HepG2 (cell line): ENCODE measurements at regions not wholly inside any gene's neighbourhood (a gene's known extent, or its start where the extent isn't known, plus 50 kb on each side); places are given as distances from the start of the nearest gene placed in this dataset.

Experiments
- CCAR2 ChIP-seq: fragments of 200-400 bp; formaldehyde crosslinking; optimal IDR thresholded peaks from 2 replicates; pipeline ENCODE3; 2018; ENCODE audit warnings: low read depth, mild to moderate bottlenecking, low read length, moderate library complexity
- FIP1L1 ChIP-seq: fragments of 200-400 bp; formaldehyde crosslinking; IDR thresholded peaks from 2 replicates; pipeline ENCODE4 v1.6.1; 2018; ENCODE audit warnings: low read depth, mild to moderate bottlenecking, low read length, moderate library complexity, borderline replicate concordance; ENCODE audit not compliant: insufficient read depth
- HOXA9 ChIP-seq: sonication (generic); formaldehyde crosslinking; IDR thresholded peaks from 2 replicates; pipeline ENCODE4 v1.8.1; 2022; ENCODE audit warnings: missing genetic modification reagents, mild to moderate bottlenecking, moderate library complexity, borderline replicate concordance
- POGZ ChIP-seq: sonication (generic); formaldehyde crosslinking; IDR thresholded peaks from 2 replicates; pipeline ENCODE4 v1.4.0; 2020; ENCODE audit warnings: mild to moderate bottlenecking, missing genetic modification reagents
- SIN3A ChIP-seq: IDR thresholded peaks from 2 replicates; pipeline ENCODE4 v1.6.1; 2011; ENCODE audit warnings: low read depth, mild to moderate bottlenecking, control low read depth, low read length, borderline replicate concordance
- SKI ChIP-seq: fragments of 450-650 bp; IDR thresholded peaks from one replicate; pipeline ENCODE4 v1.6.1; 2018; ENCODE audit warnings: mild to moderate bottlenecking; ENCODE audit not compliant: partially characterized antibody
- SOX6 ChIP-seq, 2 experiments: fragments of 450-650 bp in 1 of 2; sonication (generic) in 1 of 2; formaldehyde crosslinking in 1 of 2; IDR thresholded peaks; 2 replicates each; pipeline versions ENCODE4 v1.4.0 to v1.6.1; 2017 to 2020; ENCODE audit warnings: antibody characterized with exemption in 1 of 2, mild to moderate bottlenecking in 1 of 2, missing genetic modification reagents in 1 of 2
- ZFP62 ChIP-seq: sonication (generic); formaldehyde crosslinking; IDR thresholded peaks from 2 replicates; pipeline ENCODE4 v1.4.0; 2020; ENCODE audit warnings: missing genetic modification reagents
- ZKSCAN5 ChIP-seq: sonication (generic); formaldehyde crosslinking; IDR thresholded peaks from 2 replicates; pipeline ENCODE4 v1.5.1; 2020; ENCODE audit warnings: mild to moderate bottlenecking, missing genetic modification reagents
- ZNF205 ChIP-seq: IDR thresholded peaks from 2 replicates; pipeline ENCODE4 v1.6.1; 2018; ENCODE audit warnings: missing biosample characterization, missing genetic modification reagents
- ZNF232 ChIP-seq: sonication (generic); formaldehyde crosslinking; IDR thresholded peaks from 2 replicates; pipeline ENCODE4 v1.4.0; 2020; ENCODE audit warnings: missing genetic modification reagents, borderline replicate concordance
- ZNF251 ChIP-seq: sonication (generic); formaldehyde crosslinking; IDR thresholded peaks from 2 replicates; pipeline ENCODE4 v1.9.0; 2021; ENCODE audit warnings: mild to moderate bottlenecking, missing genetic modification reagents
- ZNF547 ChIP-seq: sonication (generic); formaldehyde crosslinking; IDR thresholded peaks from 2 replicates; pipeline ENCODE4 v1.5.1; 2020; ENCODE audit warnings: mild to moderate bottlenecking, missing genetic modification reagents
- TF ChIP-seq, protein P1 (sequence below): sonication (generic); formaldehyde crosslinking; IDR thresholded peaks from 2 replicates; pipeline ENCODE4 v1.4.0; 2020; ENCODE audit warnings: mild to moderate bottlenecking, missing genetic modification reagents
- TF ChIP-seq, protein P2 (sequence below): sonication (generic); formaldehyde crosslinking; IDR thresholded peaks from 2 replicates; pipeline ENCODE4 v1.8.0; 2022; ENCODE audit warnings: missing genetic modification reagents, mild to moderate bottlenecking, borderline replicate concordance
- TF ChIP-seq, protein P3 (sequence below): sonication (generic); formaldehyde crosslinking; IDR thresholded peaks from 2 replicates; pipeline ENCODE4 v1.9.0; 2021; ENCODE audit warnings: missing genetic modification reagents, borderline replicate concordance
- TF ChIP-seq, protein P4 (sequence below): sonication (generic); formaldehyde crosslinking; IDR thresholded peaks from 2 replicates; pipeline ENCODE4 v1.4.0; 2020; ENCODE audit warnings: missing genetic modification reagents, mild to moderate bottlenecking, borderline replicate concordance
- TF ChIP-seq, protein P5 (sequence below): sonication (generic); formaldehyde crosslinking; IDR thresholded peaks from 2 replicates; pipeline ENCODE4 v1.5.0; 2020; ENCODE audit warnings: mild to moderate bottlenecking, missing genetic modification reagents

DNA sequence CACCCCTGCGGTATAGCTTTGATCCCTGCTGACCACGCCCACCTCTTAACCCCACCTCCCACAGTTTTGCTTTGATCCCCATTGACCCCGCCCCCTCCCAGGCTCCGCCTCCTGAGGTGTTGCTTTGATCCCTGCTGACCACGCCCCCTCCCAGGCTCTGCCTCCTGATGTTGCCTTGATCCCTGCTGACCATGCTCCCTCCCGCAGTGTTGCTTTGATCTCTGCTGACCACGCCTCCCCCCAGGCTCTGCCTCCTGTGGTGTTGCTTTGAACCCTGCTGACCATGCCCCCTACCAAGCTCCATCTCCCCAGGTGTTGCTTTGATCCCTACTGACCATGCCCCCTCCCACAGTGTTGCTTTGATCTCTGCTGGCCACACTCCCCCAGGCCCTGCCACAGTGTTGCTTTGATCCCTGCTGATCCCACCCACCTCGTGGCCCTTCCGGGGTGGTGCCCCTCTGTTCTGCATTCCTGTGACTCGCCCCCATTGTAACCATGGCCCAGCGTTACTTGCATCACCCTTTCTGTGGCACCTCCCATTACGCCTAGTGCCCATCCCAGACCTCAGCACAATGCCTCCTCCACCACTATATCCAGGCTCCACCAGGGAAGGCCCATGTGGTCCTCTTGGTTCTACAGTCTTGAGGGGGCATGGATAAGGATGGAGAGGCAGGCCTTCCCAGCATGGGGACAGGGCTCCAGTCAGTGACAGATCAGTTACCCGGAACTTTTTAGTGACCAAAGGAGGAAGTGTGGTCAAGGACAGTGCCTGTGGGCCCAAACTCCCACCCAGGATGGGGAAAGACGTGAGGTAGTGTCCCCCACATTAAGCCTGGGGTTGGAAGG lies 70.8 kb downstream of the ADRA2C start (continued):
- TF ChIP-seq, protein P1, sequence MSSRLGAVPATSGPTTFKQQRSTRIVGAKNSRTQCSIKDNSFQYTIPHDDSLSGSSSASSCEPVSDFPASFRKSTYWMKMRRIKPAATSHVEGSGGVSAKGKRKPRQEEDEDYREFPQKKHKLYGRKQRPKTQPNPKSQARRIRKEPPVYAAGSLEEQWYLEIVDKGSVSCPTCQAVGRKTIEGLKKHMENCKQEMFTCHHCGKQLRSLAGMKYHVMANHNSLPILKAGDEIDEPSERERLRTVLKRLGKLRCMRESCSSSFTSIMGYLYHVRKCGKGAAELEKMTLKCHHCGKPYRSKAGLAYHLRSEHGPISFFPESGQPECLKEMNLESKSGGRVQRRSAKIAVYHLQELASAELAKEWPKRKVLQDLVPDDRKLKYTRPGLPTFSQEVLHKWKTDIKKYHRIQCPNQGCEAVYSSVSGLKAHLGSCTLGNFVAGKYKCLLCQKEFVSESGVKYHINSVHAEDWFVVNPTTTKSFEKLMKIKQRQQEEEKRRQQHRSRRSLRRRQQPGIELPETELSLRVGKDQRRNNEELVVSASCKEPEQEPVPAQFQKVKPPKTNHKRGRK (CRISPR knock-in tag) = peak; percentile 59; the same call in 1 of the 2 replicates
- no peak for TF ChIP-seq ZKSCAN5 (CRISPR knock-in tag)
- no peak for TF ChIP-seq SIN3A
- no peak for TF ChIP-seq ZNF251
- TF ChIP-seq ZNF232 (CRISPR knock-in tag) = no peak
- TF ChIP-seq, protein P2, sequence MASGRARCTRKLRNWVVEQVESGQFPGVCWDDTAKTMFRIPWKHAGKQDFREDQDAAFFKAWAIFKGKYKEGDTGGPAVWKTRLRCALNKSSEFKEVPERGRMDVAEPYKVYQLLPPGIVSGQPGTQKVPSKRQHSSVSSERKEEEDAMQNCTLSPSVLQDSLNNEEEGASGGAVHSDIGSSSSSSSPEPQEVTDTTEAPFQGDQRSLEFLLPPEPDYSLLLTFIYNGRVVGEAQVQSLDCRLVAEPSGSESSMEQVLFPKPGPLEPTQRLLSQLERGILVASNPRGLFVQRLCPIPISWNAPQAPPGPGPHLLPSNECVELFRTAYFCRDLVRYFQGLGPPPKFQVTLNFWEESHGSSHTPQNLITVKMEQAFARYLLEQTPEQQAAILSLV (CRISPR knock-in tag) = peak; percentile 97
- TF ChIP-seq, protein P3, sequence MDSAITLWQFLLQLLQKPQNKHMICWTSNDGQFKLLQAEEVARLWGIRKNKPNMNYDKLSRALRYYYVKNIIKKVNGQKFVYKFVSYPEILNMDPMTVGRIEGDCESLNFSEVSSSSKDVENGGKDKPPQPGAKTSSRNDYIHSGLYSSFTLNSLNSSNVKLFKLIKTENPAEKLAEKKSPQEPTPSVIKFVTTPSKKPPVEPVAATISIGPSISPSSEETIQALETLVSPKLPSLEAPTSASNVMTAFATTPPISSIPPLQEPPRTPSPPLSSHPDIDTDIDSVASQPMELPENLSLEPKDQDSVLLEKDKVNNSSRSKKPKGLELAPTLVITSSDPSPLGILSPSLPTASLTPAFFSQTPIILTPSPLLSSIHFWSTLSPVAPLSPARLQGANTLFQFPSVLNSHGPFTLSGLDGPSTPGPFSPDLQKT (CRISPR knock-in tag) = no peak
- peak; percentile 81 for TF ChIP-seq SKI
- TF ChIP-seq CCAR2 = peak; percentile 98
- TF ChIP-seq HOXA9 = no peak
- TF ChIP-seq, protein P4, sequence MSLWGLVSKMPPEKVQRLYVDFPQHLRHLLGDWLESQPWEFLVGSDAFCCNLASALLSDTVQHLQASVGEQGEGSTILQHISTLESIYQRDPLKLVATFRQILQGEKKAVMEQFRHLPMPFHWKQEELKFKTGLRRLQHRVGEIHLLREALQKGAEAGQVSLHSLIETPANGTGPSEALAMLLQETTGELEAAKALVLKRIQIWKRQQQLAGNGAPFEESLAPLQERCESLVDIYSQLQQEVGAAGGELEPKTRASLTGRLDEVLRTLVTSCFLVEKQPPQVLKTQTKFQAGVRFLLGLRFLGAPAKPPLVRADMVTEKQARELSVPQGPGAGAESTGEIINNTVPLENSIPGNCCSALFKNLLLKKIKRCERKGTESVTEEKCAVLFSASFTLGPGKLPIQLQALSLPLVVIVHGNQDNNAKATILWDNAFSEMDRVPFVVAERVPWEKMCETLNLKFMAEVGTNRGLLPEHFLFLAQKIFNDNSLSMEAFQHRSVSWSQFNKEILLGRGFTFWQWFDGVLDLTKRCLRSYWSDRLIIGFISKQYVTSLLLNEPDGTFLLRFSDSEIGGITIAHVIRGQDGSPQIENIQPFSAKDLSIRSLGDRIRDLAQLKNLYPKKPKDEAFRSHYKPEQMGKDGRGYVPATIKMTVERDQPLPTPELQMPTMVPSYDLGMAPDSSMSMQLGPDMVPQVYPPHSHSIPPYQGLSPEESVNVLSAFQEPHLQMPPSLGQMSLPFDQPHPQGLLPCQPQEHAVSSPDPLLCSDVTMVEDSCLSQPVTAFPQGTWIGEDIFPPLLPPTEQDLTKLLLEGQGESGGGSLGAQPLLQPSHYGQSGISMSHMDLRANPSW = peak; percentile 89
- TF ChIP-seq ZNF547 (CRISPR knock-in tag) = no peak; the same call in 1 of the 2 replicates
- no peak for TF ChIP-seq ZFP62 (CRISPR knock-in tag)
- TF ChIP-seq SOX6 (IDR thresholded peaks at IDR 0.05) = no peak
- TF ChIP-seq SOX6 (CRISPR knock-in tag; IDR thresholded peaks at IDR 0.05) = peak; percentile 100
- TF ChIP-seq ZNF205 (CRISPR knock-in tag) = no peak
- TF ChIP-seq FIP1L1 = peak; percentile 82; the same call in 1 of the 2 replicates
- TF ChIP-seq, protein P5, sequence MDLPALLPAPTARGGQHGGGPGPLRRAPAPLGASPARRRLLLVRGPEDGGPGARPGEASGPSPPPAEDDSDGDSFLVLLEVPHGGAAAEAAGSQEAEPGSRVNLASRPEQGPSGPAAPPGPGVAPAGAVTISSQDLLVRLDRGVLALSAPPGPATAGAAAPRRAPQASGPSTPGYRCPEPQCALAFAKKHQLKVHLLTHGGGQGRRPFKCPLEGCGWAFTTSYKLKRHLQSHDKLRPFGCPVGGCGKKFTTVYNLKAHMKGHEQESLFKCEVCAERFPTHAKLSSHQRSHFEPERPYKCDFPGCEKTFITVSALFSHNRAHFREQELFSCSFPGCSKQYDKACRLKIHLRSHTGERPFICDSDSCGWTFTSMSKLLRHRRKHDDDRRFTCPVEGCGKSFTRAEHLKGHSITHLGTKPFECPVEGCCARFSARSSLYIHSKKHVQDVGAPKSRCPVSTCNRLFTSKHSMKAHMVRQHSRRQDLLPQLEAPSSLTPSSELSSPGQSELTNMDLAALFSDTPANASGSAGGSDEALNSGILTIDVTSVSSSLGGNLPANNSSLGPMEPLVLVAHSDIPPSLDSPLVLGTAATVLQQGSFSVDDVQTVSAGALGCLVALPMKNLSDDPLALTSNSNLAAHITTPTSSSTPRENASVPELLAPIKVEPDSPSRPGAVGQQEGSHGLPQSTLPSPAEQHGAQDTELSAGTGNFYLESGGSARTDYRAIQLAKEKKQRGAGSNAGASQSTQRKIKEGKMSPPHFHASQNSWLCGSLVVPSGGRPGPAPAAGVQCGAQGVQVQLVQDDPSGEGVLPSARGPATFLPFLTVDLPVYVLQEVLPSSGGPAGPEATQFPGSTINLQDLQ (CRISPR knock-in tag) = peak; percentile 80; the same call in 1 of the 2 replicates
- TF ChIP-seq POGZ (CRISPR knock-in tag) = peak; percentile 94
